ENCODE measurements at regions not wholly inside any gene's neighbourhood (a gene's known extent, or its start where the extent isn't known, plus 50 kb on each side); places are given as distances from the start of the nearest gene placed in this dataset.

DNA sequence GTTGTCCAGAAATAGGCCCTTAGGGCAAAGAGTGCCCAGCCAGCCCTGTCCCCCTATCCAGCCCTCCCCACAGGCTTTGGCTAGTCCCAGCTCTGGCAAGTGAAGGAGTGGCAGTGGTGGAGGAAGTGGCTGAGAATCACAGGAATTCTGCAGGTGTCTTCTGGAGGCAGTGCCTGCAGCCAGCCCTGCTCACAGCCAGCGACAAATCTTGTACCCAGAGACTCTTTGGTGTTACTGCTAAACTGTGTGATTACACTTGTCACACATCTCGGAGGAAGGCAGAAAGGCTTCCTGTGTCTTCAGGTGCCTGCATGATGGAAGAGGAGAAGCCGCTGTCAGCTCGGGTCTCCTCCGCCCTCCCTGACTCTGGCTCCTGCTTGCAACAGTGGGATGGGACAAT lies 71.6 kb upstream of the GRIK3 start:
- Histone ChIP-seq H2AFZ (ENCODE audit: low read depth, low read length, severe bottlenecking) (no peak overlapping the region), H3K9me2 (replicated peaks; ENCODE audit: insufficient read depth, low read length) (no peaks in the 10 kb centered on the region), H3F3A (ENCODE audit: insufficient read depth) (no peaks in the 10 kb centered on the region), H3K4me2 (ENCODE audit: low read depth, low read length, poor library complexity, severe bottlenecking) (no peak overlapping the region), H3K27ac (ENCODE audit: low read depth, low read length) (no peak overlapping the region), H3K36me3 (ENCODE audit: low read length) (no peaks in the 10 kb centered on the region), H4K20me1 (ENCODE audit: low read depth, low read length) (no peaks in the 10 kb centered on the region), H3K4me3 (ENCODE audit: insufficient read depth, low read length, poor library complexity, severe bottlenecking) (no peak overlapping the region), H3K79me2 (ENCODE audit: insufficient read depth, low read length) (no peaks in the 10 kb centered on the region), H3K9me3 (ENCODE audit: insufficient read depth, low read length) (no peaks in the 10 kb centered on the region), H3K9ac (ENCODE audit: low read length) (no peak overlapping the region), H3K27me3 (ENCODE audit: low read length) (no peaks in the 10 kb centered on the region)
- TF ChIP-seq EZH2phosphoT487 (conservative IDR thresholded peaks at IDR 0.05; ENCODE audit: low read length) = no peak
- TF ChIP-seq, protein P1, sequence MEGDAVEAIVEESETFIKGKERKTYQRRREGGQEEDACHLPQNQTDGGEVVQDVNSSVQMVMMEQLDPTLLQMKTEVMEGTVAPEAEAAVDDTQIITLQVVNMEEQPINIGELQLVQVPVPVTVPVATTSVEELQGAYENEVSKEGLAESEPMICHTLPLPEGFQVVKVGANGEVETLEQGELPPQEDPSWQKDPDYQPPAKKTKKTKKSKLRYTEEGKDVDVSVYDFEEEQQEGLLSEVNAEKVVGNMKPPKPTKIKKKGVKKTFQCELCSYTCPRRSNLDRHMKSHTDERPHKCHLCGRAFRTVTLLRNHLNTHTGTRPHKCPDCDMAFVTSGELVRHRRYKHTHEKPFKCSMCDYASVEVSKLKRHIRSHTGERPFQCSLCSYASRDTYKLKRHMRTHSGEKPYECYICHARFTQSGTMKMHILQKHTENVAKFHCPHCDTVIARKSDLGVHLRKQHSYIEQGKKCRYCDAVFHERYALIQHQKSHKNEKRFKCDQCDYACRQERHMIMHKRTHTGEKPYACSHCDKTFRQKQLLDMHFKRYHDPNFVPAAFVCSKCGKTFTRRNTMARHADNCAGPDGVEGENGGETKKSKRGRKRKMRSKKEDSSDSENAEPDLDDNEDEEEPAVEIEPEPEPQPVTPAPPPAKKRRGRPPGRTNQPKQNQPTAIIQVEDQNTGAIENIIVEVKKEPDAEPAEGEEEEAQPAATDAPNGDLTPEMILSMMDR (IDR thresholded peaks at IDR 0.05; ENCODE audit: insufficient read depth, low read length, poor library complexity, severe bottlenecking) = no peak

DNA sequence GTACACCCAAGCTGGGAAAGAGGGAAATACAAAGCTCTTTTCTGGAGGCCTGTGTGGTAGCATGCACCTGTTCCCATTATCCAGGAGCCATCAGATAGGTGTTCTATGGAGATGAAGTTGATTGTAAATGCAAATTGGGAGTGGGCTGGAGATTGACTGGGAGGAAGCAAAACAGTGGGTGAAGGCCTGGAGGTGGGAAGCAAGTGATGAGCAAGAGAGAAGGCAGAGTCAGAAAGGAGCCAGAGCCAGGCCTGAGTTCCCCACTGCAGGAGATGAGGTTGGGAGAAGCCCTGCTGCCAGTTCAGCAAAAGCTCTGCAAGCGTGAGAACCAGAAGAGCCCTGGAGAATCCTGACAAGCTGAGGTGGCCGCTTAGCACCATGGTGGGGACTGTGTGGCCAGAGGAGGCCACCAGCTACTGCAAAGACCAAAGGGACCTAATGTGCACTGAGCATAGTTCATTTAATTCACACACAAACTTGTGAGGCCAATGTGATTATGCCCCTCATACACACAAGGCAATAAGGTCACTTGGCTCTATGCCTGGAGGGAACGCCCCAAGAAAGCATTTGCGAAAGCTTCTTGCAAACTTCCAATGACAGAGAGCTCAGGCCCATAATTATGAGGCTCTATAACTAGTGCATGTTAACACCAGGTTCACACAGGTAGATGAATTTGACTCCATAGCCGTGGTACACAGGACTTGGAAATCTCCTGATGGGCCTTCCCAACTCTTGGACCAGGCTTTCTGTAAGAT lies 73.0 kb upstream of the GRIK3 start:
- Histone ChIP-seq H3K79me2 (ENCODE audit: insufficient read depth, low read length) (no peaks in the 10 kb centered on the region), H3K4me3 (ENCODE audit: insufficient read depth, low read length, poor library complexity, severe bottlenecking) (no peak overlapping the region), H3K27ac (ENCODE audit: low read depth, low read length) (no peak overlapping the region), H4K20me1 (ENCODE audit: low read depth, low read length) (no peaks in the 10 kb centered on the region), H3K27me3 (ENCODE audit: low read length) (no peaks in the 10 kb centered on the region), H2AFZ (ENCODE audit: low read depth, low read length, severe bottlenecking) (no peak overlapping the region), H3K36me3 (ENCODE audit: low read length) (no peaks in the 10 kb centered on the region), H3K9me3 (ENCODE audit: insufficient read depth, low read length) (no peaks in the 10 kb centered on the region), H3K9me2 (replicated peaks; ENCODE audit: insufficient read depth, low read length) (no peaks in the 10 kb centered on the region), H3F3A (ENCODE audit: insufficient read depth) (no peaks in the 10 kb centered on the region), H3K9ac (ENCODE audit: low read length) (no peak overlapping the region), H3K4me2 (ENCODE audit: low read depth, low read length, poor library complexity, severe bottlenecking) (no peak overlapping the region)
- TF ChIP-seq EZH2phosphoT487 (conservative IDR thresholded peaks at IDR 0.05; ENCODE audit: low read length) = no peak
- TF ChIP-seq, protein P1 (IDR thresholded peaks at IDR 0.05; ENCODE audit: insufficient read depth, low read length, poor library complexity, severe bottlenecking) = no peak

DNA sequence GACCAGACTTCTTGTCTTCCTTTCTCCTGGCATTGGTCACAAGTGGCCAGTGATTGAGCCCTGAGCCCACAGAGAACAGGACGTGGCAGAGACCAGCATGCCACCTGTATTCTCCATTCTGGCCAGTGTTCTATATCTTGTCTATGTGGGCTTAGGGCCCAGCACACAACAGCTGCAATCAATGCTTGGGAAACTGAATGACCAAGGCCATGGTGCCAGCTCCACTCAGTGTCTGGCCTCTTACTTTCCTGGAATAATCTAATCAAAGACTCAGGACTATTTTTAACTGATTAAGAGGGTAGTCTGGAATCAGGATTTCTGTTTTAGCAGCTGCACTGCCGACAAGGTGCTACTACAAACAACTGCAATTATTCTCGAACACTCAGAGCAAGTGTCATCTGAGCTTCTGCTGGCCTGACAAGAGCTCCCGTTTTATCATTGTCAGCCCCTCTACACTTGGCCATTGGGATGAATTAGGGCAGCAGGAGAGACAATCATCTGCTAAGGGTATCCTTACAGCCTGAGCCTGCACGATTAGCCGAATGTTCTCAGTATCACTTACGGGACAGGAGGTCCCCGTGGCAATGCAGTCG lies 74.4 kb upstream of the GRIK3 start:
- Histone ChIP-seq H3K9me3 (ENCODE audit: insufficient read depth, low read length) (no peaks in the 10 kb centered on the region), H3F3A (ENCODE audit: insufficient read depth) (no peaks in the 10 kb centered on the region), H3K27ac (ENCODE audit: low read depth, low read length) (no peak overlapping the region), H2AFZ (ENCODE audit: low read depth, low read length, severe bottlenecking) (no peak overlapping the region), H3K4me3 (ENCODE audit: insufficient read depth, low read length, poor library complexity, severe bottlenecking) (no peak overlapping the region), H4K20me1 (ENCODE audit: low read depth, low read length) (no peaks in the 10 kb centered on the region), H3K9me2 (replicated peaks; ENCODE audit: insufficient read depth, low read length) (no peaks in the 10 kb centered on the region), H3K27me3 (ENCODE audit: low read length) (no peaks in the 10 kb centered on the region), H3K36me3 (ENCODE audit: low read length) (no peaks in the 10 kb centered on the region), H3K79me2 (ENCODE audit: insufficient read depth, low read length) (no peaks in the 10 kb centered on the region), H3K9ac (ENCODE audit: low read length) (no peak overlapping the region), H3K4me2 (ENCODE audit: low read depth, low read length, poor library complexity, severe bottlenecking) (no peak overlapping the region)
- TF ChIP-seq EZH2phosphoT487 (conservative IDR thresholded peaks at IDR 0.05; ENCODE audit: low read length) = no peak
- TF ChIP-seq, protein P1 (IDR thresholded peaks at IDR 0.05; ENCODE audit: insufficient read depth, low read length, poor library complexity, severe bottlenecking) = no peak

All from SU-DHL-6 (cell line).